GF-D8 (cell line): ENCODE measurements at regions not wholly inside any gene's neighbourhood (a gene's known extent, or its start where the extent isn't known, plus 50 kb on each side); places are given as distances from the start of the nearest gene placed in this dataset.

Experiments used
- DNase-seq: peaks from one replicate; lab custom pipeline; 2025; lab: John Stamatoyannopoulos, UW

DNA sequence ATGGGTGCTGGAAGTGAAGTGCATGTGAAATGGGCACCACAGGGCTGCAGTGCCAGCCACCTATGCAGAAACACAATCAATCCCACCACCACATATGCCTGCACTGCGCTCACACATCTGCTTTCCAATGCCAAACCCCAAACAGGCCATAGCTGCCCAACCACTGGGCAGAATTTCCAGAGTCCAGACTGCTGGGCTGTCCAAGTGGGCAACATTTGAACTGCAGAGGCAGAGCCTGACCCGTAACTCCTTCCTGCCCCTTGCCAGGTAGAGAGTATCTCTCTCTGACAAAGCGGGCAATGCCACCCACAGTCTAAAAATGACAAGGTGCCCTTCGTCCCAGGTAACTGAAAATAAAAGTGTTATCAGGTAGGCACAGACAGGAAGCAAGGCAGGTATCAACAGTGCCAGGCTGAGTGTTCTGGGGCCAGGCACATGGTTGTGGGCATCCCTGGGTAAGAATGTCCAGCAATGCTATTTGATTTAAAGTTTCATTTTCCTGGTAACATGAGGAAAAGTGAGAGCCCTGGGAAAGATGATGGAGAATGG, 79.5 kb downstream of the FOXA2 start:
- no peak for DNase-seq

GRCh38 chr20:22503577-22503976, 80.8 kb downstream of the FOXA2 start:
- no peak for DNase-seq

DNA sequence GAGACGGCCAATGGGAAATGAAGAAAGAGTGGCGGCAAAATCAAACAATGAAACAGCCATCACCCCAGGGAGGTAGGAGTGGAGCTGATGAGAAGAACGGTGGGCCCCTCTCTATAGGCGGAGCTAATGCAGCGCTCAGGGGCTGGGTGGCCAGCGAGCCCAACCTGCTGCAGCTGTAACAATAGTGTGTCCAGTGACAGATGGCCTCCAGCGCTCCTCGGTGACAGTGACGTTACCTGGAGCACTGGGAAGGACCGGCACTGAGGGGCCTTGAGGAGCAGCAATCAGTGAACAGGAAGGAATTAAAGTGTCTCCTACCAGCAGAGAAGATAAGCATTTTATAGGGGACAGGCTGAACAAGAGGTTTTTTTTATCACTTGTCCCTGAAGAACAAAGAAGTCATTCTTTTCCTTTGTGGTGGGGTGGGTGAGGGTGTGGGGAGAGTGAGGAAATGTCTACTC, 81.6 kb downstream of the FOXA2 start:
- DNase-seq: no peak

- no peak for DNase-seq
Observed at GRCh38 chr20:22501566-22502344, 82.6 kb downstream of the FOXA2 start.

GRCh38 chr20:22501034-22501433, 83.3 kb downstream of the FOXA2 start:
- no peak for DNase-seq

GRCh38 chr20:22499515-22500166, 84.7 kb downstream of the FOXA2 start:
- DNase-seq: no peak

DNA sequence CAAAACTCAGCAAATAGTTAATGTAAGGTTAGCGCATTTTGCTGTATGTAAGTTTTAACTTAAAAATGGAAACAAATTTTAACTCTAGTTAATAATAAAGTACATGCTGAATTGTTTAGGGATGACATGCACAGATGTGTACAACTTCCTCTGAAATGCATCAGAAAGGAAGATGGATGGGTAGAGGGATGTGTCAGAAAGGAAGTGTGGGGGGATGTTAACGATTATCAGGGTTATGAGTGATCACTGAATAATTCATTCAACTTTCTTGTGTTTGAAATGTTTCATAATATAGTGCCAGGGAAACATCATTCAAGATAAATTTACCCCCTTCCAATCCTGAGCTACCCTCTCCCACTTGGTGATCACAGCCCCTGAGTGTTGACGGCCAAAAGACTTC, 87.6 kb downstream of the FOXA2 start:
- no peak for DNase-seq

- DNase-seq: no peak
Observed at GRCh38 chr20:22495789-22496188, 88.6 kb downstream of the FOXA2 start.

DNA sequence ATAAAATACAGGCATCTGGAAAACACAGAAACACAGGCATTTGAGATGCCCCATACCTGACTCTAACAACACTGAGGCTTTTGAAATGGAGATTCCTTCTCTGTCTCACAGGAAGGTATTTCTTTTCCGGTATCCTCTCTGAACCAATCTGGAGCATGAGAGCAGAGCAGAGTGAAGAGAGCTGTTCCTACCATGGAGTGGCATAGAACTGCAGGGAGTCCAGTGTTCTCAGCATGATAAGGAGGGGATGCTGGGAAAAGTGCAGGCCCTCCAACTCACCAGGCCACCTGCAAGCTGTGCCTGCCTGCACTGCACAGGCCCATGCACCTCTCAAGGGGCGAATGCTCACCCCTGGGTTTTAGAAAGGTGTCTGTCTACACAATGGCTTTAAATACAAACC, 89.2 kb downstream of the FOXA2 start:
- DNase-seq: no peak

GRCh38 chr20:22492497-22492896, 91.9 kb downstream of the FOXA2 start:
- DNase-seq: no peak

DNA sequence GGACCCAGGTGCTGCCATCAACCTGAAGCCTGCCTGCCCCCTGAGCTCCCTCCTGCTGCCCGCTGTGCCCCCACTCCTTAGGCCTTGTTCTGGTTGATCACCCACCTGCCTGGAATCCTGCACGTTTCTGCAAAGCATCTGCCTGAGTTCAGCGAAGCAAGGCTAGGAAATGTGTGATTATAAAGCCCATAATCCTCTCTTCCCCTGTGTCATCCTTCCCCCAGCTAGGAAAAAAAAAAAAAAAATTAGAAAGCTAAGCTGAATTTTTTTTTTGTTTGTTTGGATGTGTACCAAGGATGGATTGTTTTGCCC, 93.2 kb downstream of the FOXA2 start:
- DNase-seq: no peak

- DNase-seq: no peak
Observed at GRCh38 chr20:22490287-22491193, 93.8 kb downstream of the FOXA2 start.

- no peak for DNase-seq
Observed at GRCh38 chr20:22489626-22490286, 94.6 kb downstream of the FOXA2 start.

- no peak for DNase-seq
Observed at GRCh38 chr20:22480336-22480735, 104.0 kb downstream of the FOXA2 start.

DNA sequence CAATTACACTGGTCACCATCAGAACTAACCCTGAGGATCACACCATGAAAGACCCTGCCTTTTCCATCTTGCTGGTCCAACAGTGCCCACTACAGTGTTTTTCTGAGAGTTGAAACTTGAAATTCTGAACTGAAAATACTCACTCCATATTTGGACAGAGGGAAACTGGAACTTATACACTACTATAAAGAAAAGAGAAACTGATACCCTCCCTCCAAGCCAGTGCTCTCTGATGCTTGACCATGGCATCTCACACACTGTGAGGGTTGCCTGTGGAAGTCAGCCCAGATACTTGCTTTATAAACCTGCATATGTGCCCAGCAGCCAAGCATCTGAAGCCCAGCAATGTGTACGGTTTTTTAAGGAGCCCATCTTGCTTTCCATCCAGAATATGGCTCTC, 108.7 kb downstream of the FOXA2 start:
- no peak for DNase-seq

DNA sequence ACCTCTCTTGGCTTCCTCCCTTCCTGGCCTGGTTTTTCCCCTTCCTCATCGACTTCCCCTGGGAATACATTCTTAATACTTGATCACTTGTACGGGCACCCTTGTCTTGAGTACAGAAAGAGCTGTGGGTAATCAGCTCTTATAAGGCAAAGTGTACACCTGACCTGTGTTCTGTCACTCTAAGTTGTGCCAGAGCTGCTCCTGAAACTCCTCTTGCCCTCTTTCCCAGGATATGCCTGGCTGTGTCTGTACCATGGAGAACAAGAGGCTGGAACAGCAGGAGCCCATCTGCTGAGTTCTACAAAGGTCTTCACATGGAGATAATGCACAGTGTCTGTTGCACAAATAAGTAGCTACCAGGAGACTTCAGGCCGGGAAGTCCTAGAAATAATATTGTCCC, 110.1 kb downstream of the FOXA2 start:
- DNase-seq: no peak

- no peak for DNase-seq
Observed at GRCh38 chr20:22473293-22473692, 111.1 kb downstream of the FOXA2 start.

- DNase-seq: no peak
Observed at GRCh38 chr20:22472447-22473100, 111.8 kb downstream of the FOXA2 start.

DNA sequence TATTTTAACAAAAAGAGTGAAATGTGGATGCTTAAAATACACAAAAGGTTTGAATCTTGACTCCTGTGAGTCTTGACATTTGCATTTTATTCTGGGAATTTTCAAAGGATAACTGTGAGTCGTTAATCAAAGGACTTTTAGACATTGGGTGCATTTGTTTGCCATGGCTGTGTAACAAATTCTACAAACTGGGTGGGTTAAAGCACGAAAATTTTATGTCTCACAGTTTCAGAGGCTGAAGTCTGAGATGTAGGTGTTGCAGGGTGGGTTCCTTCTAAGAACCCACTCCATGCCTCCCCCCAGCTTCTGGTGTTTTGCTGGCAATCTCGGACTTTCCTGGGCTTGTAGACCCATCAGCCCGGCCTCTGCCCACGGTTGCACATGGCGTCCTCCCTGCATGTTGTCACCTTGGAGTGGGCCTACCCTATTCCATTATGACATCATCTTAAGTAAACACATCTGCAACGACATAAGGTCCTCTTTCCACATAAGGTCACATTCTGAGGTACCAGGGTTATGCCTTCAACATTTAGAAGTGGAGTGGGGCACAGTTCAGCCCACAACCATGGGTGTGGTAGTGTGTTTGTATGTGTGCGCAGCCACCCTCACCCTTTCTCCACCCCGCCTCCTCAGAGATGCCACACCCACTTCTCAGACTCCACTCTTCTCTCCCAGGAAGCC, 113.1 kb downstream of the FOXA2 start:
- DNase-seq: no peak

GRCh38 chr20:22470620-22471026, 113.7 kb downstream of the FOXA2 start:
- no peak for DNase-seq
